ENCODE measurements at regions not wholly inside any gene's neighbourhood (a gene's known extent, or its start where the extent isn't known, plus 50 kb on each side); places are given as distances from the start of the nearest gene placed in this dataset.
"Not testable (repeated sequence)": the region's sequence is repeated elsewhere in the genome, so short reads cannot be mapped to it uniquely, and the experiment has no call there.

DNA sequence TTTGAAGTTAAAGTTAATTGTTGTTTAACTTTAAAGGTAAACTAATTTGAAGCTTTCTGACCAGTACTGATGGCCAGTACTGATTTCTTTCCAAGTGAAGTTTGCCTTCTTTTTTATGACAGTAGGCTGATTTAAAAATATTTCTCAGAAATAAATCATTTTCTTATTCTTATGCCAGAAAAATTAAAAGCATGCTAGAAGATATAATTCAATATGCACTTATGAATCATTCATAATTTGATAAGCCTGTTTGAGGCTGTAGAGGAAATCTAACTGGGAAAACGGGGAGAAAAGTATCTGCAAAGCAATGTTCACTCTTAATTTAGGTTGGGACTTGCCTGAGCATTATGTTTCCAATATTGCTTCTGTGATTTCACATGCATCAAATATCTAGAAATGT, 1112.0 kb upstream of the INTU start:
- DNase-seq (ENCODE audit: low read depth in 2 of 2): no peak

DNA sequence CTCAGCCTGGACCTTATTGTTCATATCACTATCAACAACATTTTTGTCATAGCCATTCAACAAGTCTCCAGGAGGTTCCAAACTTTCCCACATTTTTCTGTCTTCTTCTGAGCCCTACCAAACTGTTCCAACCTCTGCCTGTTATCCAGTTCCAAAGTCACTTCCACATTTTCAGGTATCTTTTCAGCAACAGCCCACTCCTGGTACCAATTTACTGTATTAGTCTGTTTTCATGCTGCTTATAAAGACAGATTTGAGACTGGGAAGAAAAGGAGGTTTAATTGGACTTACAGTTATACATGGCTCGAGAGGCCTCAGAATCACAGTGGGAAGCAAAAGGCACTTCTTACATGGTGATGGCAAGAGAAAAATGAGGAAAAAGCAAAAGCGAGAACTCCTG, 1107.4 kb upstream of the INTU start:
- not testable (repeated sequence) for DNase-seq (ENCODE audit: low read depth in 2 of 2)

DNA sequence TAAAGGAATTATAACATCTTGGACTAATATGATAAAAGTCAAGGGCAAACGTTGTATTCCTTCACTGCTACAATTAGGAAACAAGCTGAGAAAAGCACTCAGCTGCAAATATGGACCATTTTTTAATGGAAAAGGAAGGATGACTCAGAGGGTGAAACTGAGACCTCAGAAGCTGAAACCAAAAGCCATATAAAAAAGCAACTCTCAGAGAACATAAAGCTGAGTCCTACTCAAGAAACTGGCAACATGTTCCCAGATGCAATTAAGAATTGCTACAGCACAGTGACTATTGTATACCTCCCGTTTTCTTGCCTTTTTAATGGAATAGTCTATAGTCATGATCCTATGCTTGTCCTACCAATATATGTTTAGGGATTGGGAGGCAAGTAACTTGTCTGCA, 1106.4 kb upstream of the INTU start:
- DNase-seq (ENCODE audit: low read depth in 2 of 2): no peak

DNA sequence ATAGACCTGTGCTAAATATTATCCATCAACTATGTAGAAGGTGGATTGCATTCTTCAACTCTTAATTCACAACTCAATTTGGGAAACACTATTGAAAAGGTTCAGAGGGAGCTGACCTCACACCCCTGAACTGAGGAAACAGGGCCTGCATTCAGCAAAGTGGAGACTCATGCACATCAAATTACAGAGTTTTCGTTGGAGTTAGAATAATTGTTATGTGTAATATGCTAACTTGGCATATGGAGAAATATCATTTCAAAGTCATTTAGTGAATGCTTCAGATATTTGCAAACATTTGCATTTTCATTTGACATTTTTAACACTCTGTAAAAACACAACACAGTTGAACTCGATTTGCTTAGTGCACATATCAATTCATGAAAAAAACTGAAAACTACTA, 1102.8 kb upstream of the INTU start:
- DNase-seq (ENCODE audit: low read depth in 2 of 2): no peak

DNA sequence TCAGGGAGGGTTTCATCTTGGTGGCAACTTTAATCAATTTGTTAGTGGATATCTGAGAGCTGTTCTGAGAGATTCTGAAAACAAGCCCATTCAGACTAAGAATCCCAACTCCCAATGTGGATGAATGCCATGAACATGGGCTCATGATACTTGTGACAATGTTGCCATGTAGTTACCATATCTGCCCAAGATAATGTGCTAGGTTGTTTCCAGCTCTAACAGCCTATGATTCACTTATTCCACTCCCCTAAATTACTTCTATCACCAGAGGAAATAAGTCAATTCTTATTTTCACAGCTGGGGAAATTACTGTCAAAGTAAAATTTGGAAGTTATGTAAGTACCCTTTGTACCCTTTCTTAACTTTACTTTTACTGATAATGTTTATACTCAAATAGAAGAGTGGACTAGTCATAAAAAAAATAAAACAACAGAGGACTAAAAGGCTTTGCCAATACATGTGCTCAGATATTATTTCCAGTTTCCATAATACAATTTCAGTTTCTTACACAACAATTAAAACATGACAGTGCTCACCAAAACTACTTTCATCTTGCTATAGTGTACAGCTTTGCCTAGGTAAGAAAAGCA, 1101.7 kb upstream of the INTU start:
- no peak for DNase-seq (ENCODE audit: low read depth in 2 of 2)

DNA sequence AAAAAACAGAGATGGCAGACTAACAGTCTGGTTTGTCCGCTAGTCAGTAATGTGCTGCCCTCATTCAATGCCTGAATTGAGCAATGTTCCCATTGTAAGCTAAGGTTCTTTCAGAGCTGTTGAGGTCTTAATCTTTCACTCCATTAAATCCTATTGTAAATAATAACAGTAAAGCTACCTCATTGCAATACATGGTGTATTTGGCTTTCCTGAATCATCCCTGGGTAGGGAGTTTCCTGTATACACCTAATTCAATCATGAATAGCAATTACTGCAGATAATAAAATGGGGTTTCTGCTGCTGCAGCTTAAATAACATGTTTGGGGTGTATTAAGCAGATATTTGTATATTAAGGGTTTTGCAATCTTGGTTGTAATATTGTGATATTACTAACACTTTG, 1100.2 kb upstream of the INTU start:
- no peak for DNase-seq (ENCODE audit: low read depth in 2 of 2)

DNA sequence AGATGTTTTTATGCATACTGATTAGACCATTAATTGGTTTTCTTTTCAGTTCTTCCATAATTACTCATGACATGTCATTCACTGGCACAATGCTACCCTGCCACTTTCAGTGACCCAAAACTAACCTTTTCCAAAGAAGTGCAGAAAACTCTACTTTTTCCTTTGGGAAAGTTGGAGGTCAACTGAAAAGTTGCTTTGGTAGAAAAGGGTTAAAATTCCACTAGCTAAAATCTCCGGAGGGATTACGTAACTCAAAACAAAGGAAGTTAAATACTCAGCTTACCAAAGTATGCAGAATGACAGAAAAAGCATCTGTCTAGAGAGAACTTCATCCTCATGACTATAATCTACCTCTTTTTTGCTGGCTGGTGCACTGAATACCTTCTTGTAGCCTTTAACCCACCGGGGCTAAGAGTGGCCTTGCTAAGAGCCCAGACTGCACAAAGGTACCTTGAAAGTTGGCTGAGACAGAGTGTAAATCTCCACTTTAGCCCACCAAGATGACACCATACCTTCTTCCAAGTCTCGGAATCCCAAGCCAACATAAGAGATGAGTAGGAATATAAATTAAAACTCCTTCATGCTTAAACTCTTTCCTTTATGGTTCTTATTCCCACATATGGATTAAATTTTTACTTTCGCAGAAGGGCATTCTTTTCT, 1099.5 kb upstream of the INTU start:
- no peak for DNase-seq (ENCODE audit: low read depth in 2 of 2)

DNA sequence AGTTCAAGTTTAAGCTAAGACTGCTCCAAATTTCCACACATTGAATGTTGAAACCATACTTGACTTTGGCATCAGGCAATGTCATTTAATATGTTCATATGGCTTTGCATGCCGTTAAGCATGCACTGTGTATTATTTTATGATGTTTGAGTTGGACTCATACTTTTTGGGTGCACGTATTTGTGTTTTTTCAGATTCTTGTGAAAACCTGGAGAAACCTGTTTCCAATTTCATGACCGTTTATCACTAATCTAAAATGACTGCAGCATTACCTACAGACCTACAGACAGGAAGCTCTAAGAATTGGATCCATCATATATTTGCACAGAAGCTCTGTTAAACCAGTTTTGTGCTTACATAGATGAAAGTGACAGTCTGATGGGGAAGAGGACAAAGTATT, 1093.0 kb upstream of the INTU start:
- no peak for DNase-seq (ENCODE audit: low read depth in 2 of 2)

DNA sequence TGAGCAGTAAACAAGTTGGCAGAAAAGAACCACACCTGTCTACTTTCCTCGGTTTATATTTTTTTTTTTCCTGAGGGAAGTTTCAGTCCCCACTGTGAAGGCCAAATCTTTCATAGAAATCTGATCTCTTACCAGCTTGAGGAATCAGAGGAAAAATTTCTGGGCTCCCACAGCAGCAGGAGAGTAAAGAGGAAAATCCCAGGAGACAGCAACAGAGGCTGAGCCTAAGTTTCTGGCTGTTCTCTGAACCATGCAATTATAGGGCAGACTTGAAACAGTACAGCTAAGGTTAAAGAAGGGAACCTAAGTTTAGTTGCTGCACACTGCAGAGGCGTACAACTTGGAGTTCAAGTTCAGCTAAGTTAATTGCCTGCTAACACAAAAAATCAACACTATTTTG, 1090.9 kb upstream of the INTU start:
- DNase-seq (ENCODE audit: low read depth in 2 of 2): no peak

DNA sequence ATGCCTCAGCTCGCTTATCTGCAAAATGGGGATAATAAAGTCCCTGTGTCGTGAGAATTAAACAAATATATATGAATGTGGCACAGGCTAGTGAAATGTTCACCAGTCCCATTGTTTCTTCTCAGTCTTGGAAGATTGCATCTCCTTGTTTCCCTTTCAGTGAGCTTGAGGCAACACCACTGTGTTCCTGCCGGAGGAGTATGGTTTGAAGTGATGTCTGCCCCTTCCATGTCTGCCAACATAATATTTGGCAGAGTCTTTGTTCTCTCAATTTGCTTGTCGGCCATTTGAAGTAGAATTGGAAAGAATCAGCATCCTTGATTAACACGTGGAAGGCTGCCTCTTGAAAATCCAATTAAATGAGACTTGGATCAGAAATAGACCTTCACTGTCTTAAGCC, 1088.5 kb upstream of the INTU start:
- DNase-seq (ENCODE audit: low read depth in 2 of 2): no peak

DNA sequence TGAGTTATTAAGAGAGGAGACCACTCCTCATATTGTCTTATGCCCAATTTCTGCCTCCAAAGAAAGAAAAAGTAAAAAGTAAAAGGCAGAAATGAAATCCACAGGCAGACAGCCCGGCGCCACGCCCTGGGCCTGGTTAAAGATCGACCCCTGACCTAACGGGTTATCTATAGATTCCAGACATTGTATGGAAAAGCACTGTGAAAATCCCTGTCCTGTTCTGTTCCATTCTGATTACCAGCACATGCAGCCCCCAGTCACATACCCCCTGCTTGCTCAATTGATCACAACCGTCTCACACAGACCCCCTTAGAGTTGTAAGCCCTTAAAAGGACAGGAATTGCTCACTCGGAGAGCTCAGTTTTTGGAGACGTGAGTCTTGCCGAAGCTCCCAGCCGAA, 1086.6 kb upstream of the INTU start:
- DNase-seq (ENCODE audit: low read depth in 2 of 2): not testable (repeated sequence)

DNA sequence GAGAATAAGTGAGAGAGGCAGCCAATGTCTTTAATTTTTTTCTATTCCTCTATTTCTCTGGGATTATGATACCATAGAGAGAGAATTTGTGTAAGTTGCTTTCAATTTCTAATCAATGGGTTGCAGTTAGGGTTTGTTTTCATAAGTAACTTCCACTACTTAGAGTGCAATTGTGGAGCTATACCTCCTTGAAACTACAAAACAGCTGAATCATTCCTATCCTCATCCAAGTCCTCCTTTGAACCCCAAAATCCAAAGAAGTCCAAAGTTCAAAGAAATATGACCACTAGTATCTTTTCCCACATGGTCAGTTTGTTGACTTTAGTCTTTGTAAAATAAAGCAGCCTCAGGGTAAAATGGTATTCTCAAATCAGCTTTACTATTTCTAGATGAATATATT, 1085.4 kb upstream of the INTU start:
- no peak for DNase-seq (ENCODE audit: low read depth in 2 of 2)

DNA sequence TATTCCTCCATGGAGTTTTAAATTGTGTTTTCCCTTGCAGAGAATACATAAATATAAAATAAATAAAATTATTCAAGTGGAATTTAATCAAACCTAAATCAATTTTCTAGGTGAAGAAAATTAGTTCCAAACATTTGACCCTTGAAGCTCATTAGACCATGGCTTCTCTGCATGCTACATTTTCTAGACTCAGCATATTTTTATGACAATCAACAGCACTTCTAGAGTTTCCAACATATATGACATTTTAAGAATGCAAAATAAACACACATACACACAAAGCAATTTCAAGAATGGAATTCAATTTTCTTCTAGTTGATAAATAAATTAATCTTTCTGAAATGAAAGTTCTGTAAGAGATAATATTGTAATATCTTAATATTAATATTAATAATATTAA, 1083.9 kb upstream of the INTU start:
- DNase-seq (ENCODE audit: low read depth in 2 of 2): no peak

DNA sequence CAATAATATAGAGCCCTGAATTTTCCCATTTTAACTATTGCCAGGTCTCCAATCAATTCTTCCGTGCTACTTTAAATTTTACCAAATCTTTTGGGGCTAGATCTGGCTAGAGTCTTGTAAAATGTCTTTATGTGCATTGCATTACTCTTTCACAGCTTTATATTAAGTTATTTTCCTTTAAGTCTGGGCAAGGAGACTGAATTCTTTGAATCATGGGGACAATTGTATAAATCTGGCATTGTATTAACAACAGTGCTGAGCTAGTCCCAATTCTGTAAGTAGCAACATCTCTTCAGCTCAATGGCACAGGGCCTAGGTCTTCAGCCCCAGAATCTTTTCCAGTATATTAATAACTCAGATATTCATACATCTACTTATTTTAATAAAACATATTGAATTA, 1080.4 kb upstream of the INTU start:
- no peak for DNase-seq (ENCODE audit: low read depth in 2 of 2)

DNA sequence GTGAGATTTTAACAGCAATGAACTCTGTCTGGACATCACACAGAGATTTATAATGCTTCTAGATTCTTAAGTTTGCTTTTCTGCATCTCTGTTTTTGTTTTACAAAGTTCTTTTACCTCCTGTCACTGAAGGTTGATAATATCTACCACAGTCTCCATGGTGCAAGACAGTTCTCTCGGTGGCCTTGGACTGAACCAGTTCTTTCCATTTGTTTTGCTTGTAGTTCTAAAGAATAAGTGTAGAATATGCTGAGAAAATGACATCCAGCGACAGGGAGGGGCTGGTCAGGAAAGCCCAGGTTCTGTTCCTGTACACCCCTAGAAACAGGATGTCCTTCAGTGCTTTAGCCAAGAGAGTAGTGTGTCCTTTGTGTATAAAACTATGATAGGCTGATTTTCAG, 1079.5 kb upstream of the INTU start:
- no peak for DNase-seq (ENCODE audit: low read depth in 2 of 2)

DNA sequence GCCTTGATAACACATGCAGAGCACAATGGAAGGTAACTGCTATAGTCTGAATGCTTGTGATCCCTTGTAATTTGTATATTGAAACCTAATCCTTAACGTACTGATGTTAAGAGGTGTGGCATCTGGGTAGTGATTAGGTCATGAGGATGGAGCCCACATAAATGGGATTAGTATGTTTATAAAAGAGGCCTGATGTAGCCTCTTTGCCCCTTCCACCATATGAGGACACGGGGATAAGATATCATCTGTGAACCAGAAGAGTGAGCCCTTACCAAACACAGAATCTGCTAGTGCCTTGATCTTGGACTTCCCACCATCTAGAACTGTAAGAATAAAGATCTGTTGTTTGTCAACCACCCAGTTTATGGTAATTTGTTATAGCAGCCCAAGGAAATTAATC, 1074.2 kb upstream of the INTU start:
- no peak for DNase-seq (ENCODE audit: low read depth in 2 of 2)

DNA sequence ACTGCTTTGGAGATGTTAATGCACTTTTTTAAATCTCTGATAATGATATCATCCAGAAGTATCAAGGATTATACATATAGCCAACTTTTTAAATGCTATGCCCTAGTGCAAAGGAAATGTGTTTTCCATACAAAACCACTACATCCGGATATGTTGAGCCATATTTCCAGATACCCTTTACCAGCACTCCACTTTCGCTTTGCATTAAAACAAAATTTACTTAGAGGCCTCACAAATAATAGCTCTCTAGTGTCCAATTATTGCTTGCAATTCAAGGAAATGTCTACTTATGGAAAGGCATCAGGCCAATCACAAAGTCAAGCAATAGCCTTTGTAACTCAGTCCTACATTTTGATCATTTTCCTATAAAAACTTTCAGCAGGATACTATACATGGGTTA, 1072.8 kb upstream of the INTU start:
- DNase-seq (ENCODE audit: low read depth in 2 of 2): no peak

DNA sequence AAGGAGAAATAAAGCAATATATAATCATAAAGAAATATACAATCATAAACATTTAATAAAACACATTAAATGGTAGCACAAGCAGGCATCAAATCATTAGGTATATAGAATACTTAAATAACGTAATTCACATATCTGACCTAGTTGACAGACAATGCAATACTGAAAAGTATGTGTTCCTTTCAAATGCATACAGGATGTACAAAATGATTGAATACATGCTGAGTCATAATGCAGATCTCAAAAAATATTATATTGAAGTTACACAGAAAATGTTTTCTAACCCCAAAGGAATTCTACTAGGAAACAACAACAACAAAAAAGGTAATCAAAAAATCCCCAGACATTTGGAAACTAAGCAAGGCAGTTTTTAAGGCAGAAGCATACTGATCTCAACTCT, 1072.0 kb upstream of the INTU start:
- DNase-seq (ENCODE audit: low read depth in 2 of 2): no peak

DNA sequence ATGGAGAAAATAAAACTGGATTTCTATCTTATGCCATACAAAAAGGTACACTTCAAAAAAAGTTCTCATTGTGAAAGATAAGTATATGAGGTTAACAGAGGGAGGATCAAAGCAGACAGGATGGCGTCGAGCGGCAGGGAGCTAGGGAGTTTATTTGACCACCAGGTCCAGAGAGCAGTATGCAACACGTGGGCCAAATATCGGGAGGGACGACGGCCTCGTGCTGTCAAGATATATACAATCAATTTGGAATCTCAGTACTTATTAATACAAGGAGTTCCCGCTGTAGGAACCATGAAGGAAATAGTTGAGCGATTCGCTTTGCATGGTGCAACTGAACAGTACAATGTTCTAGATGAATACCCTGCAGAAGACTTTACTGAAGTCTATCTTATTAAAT, 1069.4 kb upstream of the INTU start:
- DNase-seq (ENCODE audit: low read depth in 2 of 2): no peak

DNA sequence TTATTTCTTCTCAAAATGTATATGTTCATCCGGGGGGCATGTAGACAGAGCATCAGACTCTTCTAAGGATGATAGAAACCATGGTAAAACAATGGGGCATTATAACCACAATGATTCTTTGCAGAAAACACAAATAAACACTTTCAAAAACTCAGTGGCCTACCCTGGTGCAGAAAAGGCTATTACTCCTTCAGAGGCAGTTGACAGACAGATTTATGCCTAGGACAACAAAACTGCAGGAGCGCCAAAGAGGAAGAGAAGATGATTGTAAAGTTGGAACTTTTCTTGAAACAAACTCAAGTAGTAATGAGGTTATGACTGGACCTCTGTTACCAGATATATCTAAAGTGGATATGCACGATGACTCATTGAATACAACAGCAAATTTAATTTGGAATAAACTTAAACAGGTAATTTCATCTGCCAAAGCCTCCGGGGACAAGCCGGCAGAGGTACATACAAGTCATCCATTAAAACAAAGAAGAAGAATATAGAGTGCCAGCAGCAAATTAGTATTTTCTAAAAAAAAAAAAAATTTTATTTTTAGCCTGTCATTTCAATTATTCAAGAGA, 1068.4 kb upstream of the INTU start:
- DNase-seq (ENCODE audit: low read depth in 2 of 2): no peak

DNA sequence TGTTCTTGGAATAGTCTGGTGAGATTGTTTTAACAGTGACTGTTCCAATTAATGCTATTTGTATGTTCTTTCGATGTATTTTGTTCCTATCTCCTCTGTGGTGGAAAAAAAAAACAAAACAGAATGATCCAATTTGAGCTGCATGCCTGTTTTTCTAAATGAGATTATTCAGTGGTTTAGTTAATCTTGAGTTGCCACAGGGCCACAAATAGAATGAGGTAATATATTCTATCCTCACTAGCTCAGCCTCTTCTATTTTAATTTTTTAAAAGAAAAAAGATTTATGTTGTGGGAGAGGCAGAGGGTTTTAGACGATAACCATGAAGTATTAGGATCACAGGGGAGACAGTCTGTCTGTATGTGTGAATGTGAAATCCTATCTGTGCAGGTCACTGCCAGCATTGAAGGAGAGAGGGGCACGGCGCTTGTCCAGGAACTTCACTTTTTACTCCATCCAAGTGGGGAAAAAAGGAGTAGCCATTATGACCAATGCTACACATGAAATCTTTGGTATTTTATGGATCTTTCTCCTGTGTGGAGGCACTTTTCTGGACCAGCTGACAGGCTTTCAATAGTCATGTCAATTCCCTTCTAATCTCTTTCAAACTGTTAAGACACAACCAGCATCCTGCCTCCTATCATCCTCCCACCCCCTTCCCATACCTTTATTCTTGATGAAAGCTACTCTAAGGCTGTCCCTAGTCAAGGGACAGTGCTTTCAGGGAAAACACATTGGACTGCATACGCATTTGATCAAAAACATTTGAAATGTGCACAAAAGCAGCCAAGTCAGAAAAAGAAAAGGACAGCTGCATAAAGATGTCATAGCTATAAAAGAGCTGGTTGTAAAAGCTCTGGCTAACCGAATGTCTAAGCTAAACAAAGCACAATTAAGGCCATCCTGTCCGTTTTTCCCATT, 1063.8 kb upstream of the INTU start:
- DNase-seq (ENCODE audit: low read depth in 2 of 2): no peak

DNA sequence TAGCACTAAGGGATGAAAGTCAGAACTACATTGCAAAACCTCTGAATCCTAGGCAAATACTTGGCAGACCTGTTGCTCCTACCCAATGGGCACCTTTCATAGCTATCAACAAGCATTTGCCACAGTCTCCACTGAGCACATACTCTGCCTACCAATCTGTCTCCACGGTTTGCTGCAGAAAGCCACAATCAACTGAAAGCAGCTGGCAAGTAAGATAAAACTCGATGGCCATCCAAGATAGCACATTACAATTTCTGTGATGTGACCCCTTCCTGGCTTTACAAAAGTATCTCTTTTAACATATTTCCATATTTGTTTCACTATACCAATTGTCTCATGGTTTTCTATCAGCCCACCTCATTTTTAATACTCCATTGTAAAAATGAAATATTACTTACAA, 1060.5 kb upstream of the INTU start:
- no peak for DNase-seq (ENCODE audit: low read depth in 2 of 2)

DNA sequence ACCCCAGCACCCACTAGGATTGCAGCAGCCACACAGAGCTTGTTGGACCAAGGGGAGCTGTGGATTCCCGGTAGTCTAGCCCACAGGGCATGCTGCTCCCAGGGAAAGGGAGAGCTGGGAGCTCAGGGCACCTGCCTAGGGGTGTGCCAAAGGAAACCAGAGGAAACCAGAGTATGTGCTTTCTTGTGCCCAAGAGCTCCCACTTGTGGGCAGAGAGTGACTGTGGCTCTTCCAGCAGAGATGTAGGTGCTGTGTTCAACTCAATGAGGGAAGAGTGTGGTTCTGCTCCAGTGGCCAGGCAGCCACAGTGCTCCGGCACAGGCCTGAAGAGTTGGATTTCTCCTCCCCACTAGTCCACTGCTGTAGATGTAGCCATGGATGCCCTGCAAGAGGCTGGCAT, 1050.0 kb upstream of the INTU start:
- DNase-seq (ENCODE audit: low read depth in 2 of 2): no peak
